Thyroid gland (tissue), 4 donors: ENCODE measurements at regions not wholly inside any gene's neighbourhood (a gene's known extent, or its start where the extent isn't known, plus 50 kb on each side); places are given as distances from the start of the nearest gene placed in this dataset.

Experiments
- DNase-seq, 2 donors: peaks; one replicate each; pipeline ENCODE4 v3.0.0-alpha.2; 2019
- H3K27ac ChIP-seq, 3 donors: fragments of 200-600 bp; sonication (generic); 1 replicate in 2 of 3; 2 replicates in 1 of 3; pipeline ENCODE4 v1.5.1; 2016 to 2019; ENCODE audit warnings: mild to moderate bottlenecking in 1 of 3, moderate library complexity in 1 of 3
- H3K27me3 ChIP-seq: fragments of 200-600 bp; sonication (generic); one replicate; pipeline ENCODE4 v1.5.1; 2019
- H3K36me3 ChIP-seq, 2 donors: fragments of 200-600 bp; sonication (generic); one replicate each; pipeline ENCODE4 v1.5.1; 2016 to 2019
- H3K4me1 ChIP-seq, 2 donors: fragments of 200-600 bp; sonication (generic); one replicate each; pipeline ENCODE4 v1.5.1; 2017 to 2019
- H3K4me3 ChIP-seq, 3 donors: fragments of 200-600 bp; sonication (generic); replicated peaks in 1 of 3; 1 replicate in 2 of 3; 2 replicates in 1 of 3; pipeline ENCODE4 v1.5.1; 2016; ENCODE audit warnings: mild to moderate bottlenecking in 1 of 3
- H3K9me3 ChIP-seq: fragments of 200-600 bp; sonication (generic); one replicate; pipeline ENCODE4 v1.5.1; 2017
- CTCF ChIP-seq, 6 experiments: fragments of 200-600 bp in 3 of 6; fragments of 450-650 bp in 3 of 6; sonication (generic) in 3 of 6; IDR thresholded peaks; one replicate each; pipeline ENCODE4 v1.5.1; 2016 to 2019; ENCODE audit warnings: antibody characterized with exemption in 6 of 6, mild to moderate bottlenecking in 2 of 6, inconsistent platforms in 1 of 6, moderate library complexity in 1 of 6
- POLR2A ChIP-seq, 2 donors: fragments of 450-650 bp; IDR thresholded peaks; one replicate each; pipeline ENCODE4 v1.6.1; 2017; ENCODE audit warnings: antibody characterized with exemption in 2 of 2, mild to moderate bottlenecking in 2 of 2, moderate library complexity in 1 of 2
- WGBS, 2 donors: methylation state at CpG; one replicate each; pipeline ENCODE4 v1.1.5; 2017; 5-methylcytosine and 5-hydroxymethylcytosine counted together
- intact Hi-C: fragments of 100-400 bp; cut with DNase I; formaldehyde crosslinking; loops from one replicate; pipeline ENCODE4 v1.15.1; 2023

- WGBS, 2 donors, result 60 to 68% methylated on average over 1 of the region's 1 CpG
- H3K36me3 ChIP-seq, result no peaks in the 10 kb centered on the region
- H3K27me3 ChIP-seq, result no peaks in the 10 kb centered on the region
- no peak overlapping the region for H3K4me3 ChIP-seq
- DNase-seq, result no peak
- no peak overlapping the region for H3K27ac ChIP-seq
- intact Hi-C loops, result no loop called here
- no peaks in the 10 kb centered on the region for H3K4me1 ChIP-seq
- no peaks in the 10 kb centered on the region for H3K9me3 ChIP-seq
- TF ChIP-seq CTCF (IDR thresholded peaks at IDR 0.05) (no peak), POLR2A (IDR thresholded peaks at IDR 0.05) (no peak)
These were observed 676.7 kb upstream of the ACTRT1 start for GRCh38 chrX:128728943-128729342.

GRCh38 chrX:128717635-128718578 is 665.7 kb upstream of the ACTRT1 start:
- Histone ChIP-seq H3K4me3 (no peak overlapping the region), H3K27me3 (no peaks in the 10 kb centered on the region), H3K27ac (no peak overlapping the region), H3K9me3 (no peaks in the 10 kb centered on the region), H3K4me1 (no peaks in the 10 kb centered on the region), H3K36me3 (no peaks in the 10 kb centered on the region)
- TF ChIP-seq POLR2A (IDR thresholded peaks at IDR 0.05) (no peak), CTCF (IDR thresholded peaks at IDR 0.05) (no peak)
- 78 to 82% methylated on average over 4 of the region's 4 CpGs for WGBS, 2 donors
- DNase-seq, result no peak
- intact Hi-C loops, result no loop called here

- Histone ChIP-seq H3K4me3 (no peak overlapping the region), H3K27ac (no peak overlapping the region), H3K27me3 (no peaks in the 10 kb centered on the region), H3K36me3 (no peaks in the 10 kb centered on the region), H3K4me1 (no peaks in the 10 kb centered on the region), H3K9me3 (no peaks in the 10 kb centered on the region)
- no peak for DNase-seq
- TF ChIP-seq CTCF (IDR thresholded peaks at IDR 0.05) (no peak), POLR2A (IDR thresholded peaks at IDR 0.05) (no peak)
- WGBS, 2 donors, result 86 to 94% methylated on average over 3 to 6 of the region's 9 CpGs
- intact Hi-C loops, result no loop called here
These were observed 662.2 kb upstream of the ACTRT1 start for GRCh38 chrX:128714425-128714824.

DNA sequence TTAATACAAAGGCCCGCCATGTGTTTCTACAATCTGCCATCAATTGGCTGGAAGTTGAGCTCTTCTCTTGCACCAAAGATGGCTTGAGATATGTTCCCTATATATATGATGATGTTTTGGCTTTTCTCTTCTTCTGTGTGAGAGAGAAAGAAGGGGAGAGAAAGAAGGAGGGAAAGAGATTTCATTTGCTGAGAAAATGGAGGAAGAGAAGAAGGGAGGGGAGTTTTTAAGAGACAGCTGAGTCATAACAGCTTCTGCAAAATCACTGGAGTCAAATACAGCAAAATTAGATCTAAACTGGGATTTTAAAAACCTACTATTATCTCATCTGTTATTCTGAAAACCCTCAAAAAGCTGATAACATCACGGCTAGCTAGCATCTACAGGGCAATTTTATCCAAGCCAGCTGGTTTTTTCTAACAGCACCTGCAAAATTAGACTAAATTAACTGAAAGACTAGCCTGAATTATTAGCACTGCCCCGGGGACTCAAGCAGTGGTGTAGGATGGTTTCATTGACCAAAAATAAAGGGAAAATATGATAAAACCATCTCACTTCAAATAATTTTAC is 647.6 kb upstream of the ACTRT1 start:
- intact Hi-C loops, result no loop called here
- TF ChIP-seq CTCF (IDR thresholded peaks at IDR 0.05) (no peak), POLR2A (IDR thresholded peaks at IDR 0.05) (no peak)
- H3K36me3 ChIP-seq, result no peaks in the 10 kb centered on the region
- no peaks in the 10 kb centered on the region for H3K4me1 ChIP-seq
- no peaks in the 10 kb centered on the region for H3K9me3 ChIP-seq
- no peak overlapping the region for H3K4me3 ChIP-seq
- no peak for DNase-seq
- 65 to 76% methylated on average over 3 of the region's 3 CpGs for WGBS, 2 donors
- H3K27ac ChIP-seq, result no peak overlapping the region
- no peaks in the 10 kb centered on the region for H3K27me3 ChIP-seq

DNA sequence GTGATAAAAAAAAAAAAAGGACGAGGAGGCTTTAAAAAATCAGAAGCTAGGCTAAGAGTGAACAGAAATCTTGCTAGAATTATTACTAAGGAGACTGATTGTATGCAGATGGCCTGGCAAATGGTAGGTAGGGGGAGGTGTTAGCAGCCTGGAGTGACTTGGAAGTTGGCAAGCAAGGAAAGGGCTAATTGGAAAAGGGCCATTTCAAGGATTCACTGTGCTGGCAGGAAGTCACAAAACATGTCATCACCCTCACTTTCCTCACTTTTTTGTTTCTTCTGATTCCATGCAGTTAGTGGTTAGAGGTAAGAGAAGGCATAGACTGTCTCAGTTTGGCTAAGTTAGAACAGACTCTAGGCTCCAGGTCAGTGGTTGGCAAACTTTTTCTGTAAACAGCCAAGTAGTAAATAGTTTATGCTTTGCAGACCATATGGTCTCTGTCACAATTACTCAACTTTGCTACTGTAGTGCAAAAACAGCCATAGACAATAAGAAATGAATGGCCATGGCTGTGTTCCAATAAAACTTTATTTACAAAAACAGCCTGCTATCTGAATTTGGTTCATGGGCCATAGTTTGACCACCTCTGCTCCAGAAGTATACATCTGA is 646.5 kb upstream of the ACTRT1 start:
- Histone ChIP-seq H3K4me3 (no peak overlapping the region), H3K9me3 (no peaks in the 10 kb centered on the region), H3K27ac (no peak overlapping the region), H3K27me3 (no peaks in the 10 kb centered on the region), H3K4me1 (no peaks in the 10 kb centered on the region), H3K36me3 (no peaks in the 10 kb centered on the region)
- TF ChIP-seq POLR2A (IDR thresholded peaks at IDR 0.05) (no peak), CTCF (IDR thresholded peaks at IDR 0.05) (no peak)
- DNase-seq, result no peak
- intact Hi-C loops, result no loop called here
- WGBS, 2 donors, result 65% methylated on average over 1 of the region's 1 CpG
